Esophagus muscularis mucosa (tissue), 4 donors: ENCODE measurements at regions not wholly inside any gene's neighbourhood (a gene's known extent, or its start where the extent isn't known, plus 50 kb on each side); places are given as distances from the start of the nearest gene placed in this dataset.

Experiments used
- DNase-seq: peaks from one replicate; pipeline ENCODE4 v3.0.0-alpha.2; 2017; ENCODE audit errors: extremely low spot score
- H3K27ac ChIP-seq, 4 donors: fragments of 200-600 bp; sonication (generic); replicated peaks in 1 of 4; 1 replicate in 3 of 4; 2 replicates in 1 of 4; pipeline ENCODE4 v1.5.1; 2016 to 2019; ENCODE audit warnings: mild to moderate bottlenecking in 1 of 4
- H3K27me3 ChIP-seq, 4 donors: fragments of 200-600 bp; sonication (generic); one replicate each; pipeline versions ENCODE4 v1.5.1 to v1.6.0; 2016 to 2019
- H3K36me3 ChIP-seq, 4 donors: fragments of 200-600 bp; sonication (generic); one replicate each; pipeline ENCODE4 v1.5.1; 2016 to 2019
- H3K4me1 ChIP-seq, 4 donors: fragments of 200-600 bp; sonication (generic); one replicate each; pipeline ENCODE4 v1.5.1; 2016 to 2019
- H3K4me3 ChIP-seq, 4 donors: fragments of 200-600 bp; sonication (generic); 1 replicate in 2 of 4; 2 replicates in 2 of 4; pipeline ENCODE4 v1.5.1; 2016 to 2019; ENCODE audit warnings: mild to moderate bottlenecking in 4 of 4, moderate library complexity in 1 of 4
- H3K9me3 ChIP-seq, 4 donors: fragments of 200-600 bp; sonication (generic); 1 replicate in 3 of 4; 2 replicates in 1 of 4; pipeline ENCODE4 v1.5.1; 2016 to 2019
- CTCF ChIP-seq, 3 experiments: fragments of 200-600 bp in 2 of 3; fragments of 450-650 bp in 1 of 3; sonication (generic) in 2 of 3; IDR thresholded peaks; one replicate each; pipeline ENCODE4 v1.5.1; 2017 to 2019; ENCODE audit warnings: antibody characterized with exemption in 3 of 3, mild to moderate bottlenecking in 2 of 3, moderate library complexity in 1 of 3
- EP300 ChIP-seq: sonication (generic); formaldehyde crosslinking; IDR thresholded peaks from one replicate; pipeline ENCODE4 v1.6.1; 2017; ENCODE audit warnings: antibody characterized with exemption
- POLR2A ChIP-seq: fragments of 450-650 bp; IDR thresholded peaks from one replicate; pipeline ENCODE4 v1.6.1; 2017; ENCODE audit warnings: antibody characterized with exemption, moderate library complexity, mild to moderate bottlenecking, low read depth
- POLR2AphosphoS5 ChIP-seq, 2 donors: sonication (generic); formaldehyde crosslinking; IDR thresholded peaks; one replicate each; pipeline ENCODE4 v1.6.1; 2017; ENCODE audit warnings: antibody characterized with exemption in 2 of 2
- WGBS: methylation state at CpG from one replicate; pipeline ENCODE4 v1.1.5; 2018; 5-methylcytosine and 5-hydroxymethylcytosine counted together
- intact Hi-C: fragments of 100-400 bp; cut with DNase I; formaldehyde crosslinking; loops from one replicate; pipeline ENCODE4 v1.15.1; 2023

- H3K36me3 ChIP-seq: no peaks in the 10 kb centered on the region
- H3K27ac ChIP-seq: no peak overlapping the region
Measured at GRCh38 chr11:80868831-80869230, 1428.0 kb upstream of the TENM4 start.

DNA sequence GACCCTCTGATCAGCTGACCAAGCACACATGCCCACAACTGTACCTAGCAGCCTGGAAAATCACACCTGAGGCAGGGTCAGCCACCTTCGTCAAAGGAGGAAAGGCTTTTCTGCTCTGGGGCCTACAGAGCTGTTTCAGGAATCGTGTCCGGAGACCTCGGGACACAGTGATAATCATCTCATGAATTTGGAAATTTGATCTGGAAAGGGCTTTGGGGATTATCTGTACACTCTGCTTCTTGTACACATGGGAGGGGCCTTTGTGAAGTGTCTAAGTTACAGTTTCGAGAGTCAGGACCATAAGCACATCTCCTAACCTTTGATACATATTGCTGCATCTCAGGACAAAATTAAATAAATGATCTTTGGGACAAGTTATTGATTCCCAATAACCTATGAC, 1421.2 kb upstream of the TENM4 start:
- TF ChIP-seq POLR2A: no peak
- no peak for TF ChIP-seq CTCF (IDR thresholded peaks at IDR 0.05)
- no peak for TF ChIP-seq EP300
- TF ChIP-seq POLR2AphosphoS5 (IDR thresholded peaks at IDR 0.05): no peak
- no peak overlapping the region for H3K4me3 ChIP-seq
- DNase-seq: no peak
- 85% methylated on average over 5 of the region's 5 CpGs for WGBS
- no peaks in the 10 kb centered on the region for H3K9me3 ChIP-seq
- intact Hi-C loops: no loop called here
- no peak overlapping the region for H3K27ac ChIP-seq
- no peaks in the 10 kb centered on the region for H3K27me3 ChIP-seq
- no peaks in the 10 kb centered on the region for H3K4me1 ChIP-seq
- no peaks in the 10 kb centered on the region for H3K36me3 ChIP-seq

More at GRCh38 chr11:80868831-80869230, 1428.0 kb upstream of the TENM4 start:
- Histone ChIP-seq H3K9me3 (no peaks in the 10 kb centered on the region), H3K4me1 (no peaks in the 10 kb centered on the region), H3K27me3 (no peaks in the 10 kb centered on the region), H3K4me3 (no peak overlapping the region)
- intact Hi-C loops: no loop called here
- WGBS: 78% methylated on average over 1 of the region's 1 CpG
- TF ChIP-seq POLR2A (no peak), CTCF (IDR thresholded peaks at IDR 0.05) (no peak), EP300 (no peak), POLR2AphosphoS5 (IDR thresholded peaks at IDR 0.05) (no peak)
- DNase-seq: no peak

DNA sequence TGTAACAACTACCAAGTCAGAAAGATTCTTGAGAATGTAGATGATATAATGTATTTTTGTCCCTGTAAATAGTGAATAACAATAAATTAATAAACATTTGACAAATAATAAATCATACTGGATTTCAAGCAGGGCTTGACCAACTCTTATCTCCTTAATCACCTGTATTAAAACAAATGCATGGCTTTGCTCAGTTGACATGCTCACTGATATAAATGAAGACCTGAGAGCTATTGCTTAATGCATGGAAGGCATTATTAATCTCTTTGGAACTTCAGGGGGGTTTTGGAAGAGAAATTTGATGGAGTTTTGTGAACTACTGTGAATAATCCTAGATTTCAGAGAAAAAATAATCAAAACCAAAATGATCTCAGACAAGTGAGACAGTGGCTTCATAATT, 1420.4 kb upstream of the TENM4 start:
- no peak for DNase-seq

GRCh38 chr11:80860632-80861031, 1419.8 kb upstream of the TENM4 start:
- no peak for TF ChIP-seq POLR2AphosphoS5 (IDR thresholded peaks at IDR 0.05)
- no peak for TF ChIP-seq EP300
- no peak for TF ChIP-seq CTCF (IDR thresholded peaks at IDR 0.05)
- no peak for TF ChIP-seq POLR2A
- H3K27me3 ChIP-seq: no peaks in the 10 kb centered on the region
- no peaks in the 10 kb centered on the region for H3K36me3 ChIP-seq
- H3K9me3 ChIP-seq: no peaks in the 10 kb centered on the region
- H3K4me3 ChIP-seq: no peak overlapping the region
- intact Hi-C loops: no loop called here
- DNase-seq: no peak
- no peaks in the 10 kb centered on the region for H3K4me1 ChIP-seq
- no peak overlapping the region for H3K27ac ChIP-seq

More for the DNA sequence above, 1420.4 kb upstream of the TENM4 start:
- Histone ChIP-seq H3K9me3 (no peaks in the 10 kb centered on the region), H3K4me3 (no peak overlapping the region), H3K4me1 (no peaks in the 10 kb centered on the region), H3K27ac (no peak overlapping the region), H3K27me3 (no peaks in the 10 kb centered on the region), H3K36me3 (no peaks in the 10 kb centered on the region)
- intact Hi-C loops: no loop called here
- TF ChIP-seq CTCF (IDR thresholded peaks at IDR 0.05) (no peak), POLR2AphosphoS5 (IDR thresholded peaks at IDR 0.05) (no peak)

- DNase-seq: no peak
- WGBS: 37% methylated on average over 1 of the region's 1 CpG
- Histone ChIP-seq H3K4me1 (no peaks in the 10 kb centered on the region), H3K4me3 (no peak overlapping the region), H3K9me3 (no peaks in the 10 kb centered on the region), H3K36me3 (no peaks in the 10 kb centered on the region), H3K27me3 (no peaks in the 10 kb centered on the region), H3K27ac (no peak overlapping the region)
- TF ChIP-seq POLR2AphosphoS5 (IDR thresholded peaks at IDR 0.05) (no peak), EP300 (no peak), POLR2A (no peak), CTCF (IDR thresholded peaks at IDR 0.05) (no peak)
- intact Hi-C loops: no loop called here
Measured at GRCh38 chr11:80856066-80856465, 1415.2 kb upstream of the TENM4 start.
